ENCODE measurements at regions not wholly inside any gene's neighbourhood (a gene's known extent, or its start where the extent isn't known, plus 50 kb on each side); places are given as distances from the start of the nearest gene placed in this dataset.

DNA sequence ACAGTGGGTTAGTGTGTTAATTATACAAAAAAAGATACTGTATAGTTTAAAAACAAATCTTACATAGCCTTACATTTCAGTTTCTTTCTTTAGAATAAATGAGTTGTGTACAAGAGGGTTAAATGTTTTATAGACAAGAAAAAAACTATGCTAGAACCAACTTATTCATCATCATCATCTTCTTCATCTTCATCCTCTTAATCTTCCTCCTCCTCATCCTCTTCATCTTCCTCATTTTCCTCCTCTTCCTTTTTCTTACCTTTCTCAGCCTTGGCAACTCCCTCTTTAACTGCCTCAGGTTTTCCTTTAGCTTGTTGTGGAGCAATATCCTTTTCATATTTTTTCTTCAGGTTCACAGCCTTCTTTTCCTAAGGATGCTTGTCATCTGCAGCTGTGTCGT lies 53.7 kb downstream of the RPS12 start:
- no peak for DNase-seq
- Mint-ChIP-seq H3K9me3 (no peaks in the 10 kb centered on the region), H3K27ac (no peak overlapping the region), H3K4me3 (no peak overlapping the region), H3K27me3 (peaks cover 28% of the 10 kb centered on the region), H3K4me1 (peaks cover 7% of the 10 kb centered on the region), H3K36me3 (no peaks in the 10 kb centered on the region)

DNA sequence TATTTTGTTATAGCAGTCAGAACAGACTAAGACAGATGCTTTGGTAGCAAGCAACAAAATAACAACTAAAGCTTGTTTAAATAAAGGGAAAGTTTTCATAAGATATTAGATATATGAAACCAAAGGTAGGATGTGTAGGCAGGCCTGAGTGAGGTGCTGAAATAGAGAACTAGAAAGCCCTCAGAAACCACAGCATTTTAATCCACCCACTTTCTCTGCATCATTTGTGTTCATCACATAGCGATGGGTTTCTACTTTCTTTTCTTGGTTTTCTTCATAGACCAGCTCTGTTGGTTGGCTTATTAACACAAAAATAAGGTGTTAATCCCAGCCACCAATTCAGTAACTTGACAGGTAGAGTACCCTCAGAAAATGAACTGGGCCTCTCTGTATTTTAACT lies 58.6 kb downstream of the RPS12 start:
- peaks cover 4% of the 10 kb centered on the region for H3K9me3 Mint-ChIP-seq
- H3K27ac Mint-ChIP-seq: no peak overlapping the region
- H3K27me3 Mint-ChIP-seq: peaks cover 32% of the 10 kb centered on the region
- no peak overlapping the region for H3K4me3 Mint-ChIP-seq
- H3K36me3 Mint-ChIP-seq: no peaks in the 10 kb centered on the region
- DNase-seq: no peak
- peaks cover 10% of the 10 kb centered on the region for H3K4me1 Mint-ChIP-seq

GRCh38 chr6:132877003-132877402 lies 62.6 kb downstream of the RPS12 start:
- Mint-ChIP-seq H3K9me3 (peaks cover 4% of the 10 kb centered on the region), H3K27me3 (peaks cover 14% of the 10 kb centered on the region), H3K4me3 (no peak overlapping the region), H3K36me3 (no peaks in the 10 kb centered on the region), H3K27ac (no peak overlapping the region), H3K4me1 (peaks cover 10% of the 10 kb centered on the region)
- DNase-seq: no peak

DNA sequence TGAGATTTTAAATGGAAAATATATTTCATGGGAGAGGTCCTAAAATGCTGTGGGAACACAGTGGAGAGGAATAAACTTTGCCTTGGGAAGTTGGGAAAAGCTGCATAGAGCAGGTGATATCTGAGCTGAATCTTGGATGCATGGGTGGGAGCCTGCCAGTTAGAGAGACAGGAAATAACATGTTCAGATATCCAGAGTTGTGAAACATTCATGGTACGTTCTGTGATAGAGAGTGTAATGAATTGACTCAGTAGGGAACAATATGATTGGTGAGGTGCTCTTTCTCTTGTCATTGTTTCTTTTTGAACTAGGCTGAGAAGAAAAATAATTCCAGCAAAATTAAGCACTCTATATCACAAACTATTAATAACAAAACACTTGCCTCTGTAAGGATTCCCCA lies 72.8 kb downstream of the RPS12 start:
- Mint-ChIP-seq H3K27me3 (peaks cover 5% of the 10 kb centered on the region), H3K9me3 (no peaks in the 10 kb centered on the region), H3K27ac (no peak overlapping the region), H3K36me3 (no peaks in the 10 kb centered on the region), H3K4me3 (no peak overlapping the region), H3K4me1 (no peaks in the 10 kb centered on the region)
- DNase-seq: no peak

DNA sequence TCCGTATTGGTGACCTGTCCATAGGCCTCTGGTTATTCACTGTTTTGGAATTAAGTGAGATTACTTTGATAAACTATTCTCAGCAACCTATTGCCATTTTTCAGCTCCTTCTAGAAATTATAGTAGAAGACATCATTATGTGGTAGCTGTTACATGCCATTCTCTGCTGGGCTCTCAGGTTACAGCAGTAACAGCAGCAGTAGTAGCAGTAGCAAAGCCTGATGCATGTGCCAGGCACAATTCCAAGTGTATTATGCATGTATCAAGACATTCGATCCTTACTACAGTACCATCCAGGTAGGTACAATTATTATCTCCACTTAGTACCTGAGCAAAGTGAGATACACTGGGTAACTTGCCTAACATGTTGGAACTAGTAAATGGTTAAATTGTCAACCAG lies 74.3 kb downstream of the RPS12 start:
- no peaks in the 10 kb centered on the region for H3K9me3 Mint-ChIP-seq
- no peaks in the 10 kb centered on the region for H3K36me3 Mint-ChIP-seq
- no peaks in the 10 kb centered on the region for H3K4me1 Mint-ChIP-seq
- no peak for DNase-seq
- no peak overlapping the region for H3K4me3 Mint-ChIP-seq
- H3K27ac Mint-ChIP-seq: no peak overlapping the region
- H3K27me3 Mint-ChIP-seq: no peaks in the 10 kb centered on the region

DNA sequence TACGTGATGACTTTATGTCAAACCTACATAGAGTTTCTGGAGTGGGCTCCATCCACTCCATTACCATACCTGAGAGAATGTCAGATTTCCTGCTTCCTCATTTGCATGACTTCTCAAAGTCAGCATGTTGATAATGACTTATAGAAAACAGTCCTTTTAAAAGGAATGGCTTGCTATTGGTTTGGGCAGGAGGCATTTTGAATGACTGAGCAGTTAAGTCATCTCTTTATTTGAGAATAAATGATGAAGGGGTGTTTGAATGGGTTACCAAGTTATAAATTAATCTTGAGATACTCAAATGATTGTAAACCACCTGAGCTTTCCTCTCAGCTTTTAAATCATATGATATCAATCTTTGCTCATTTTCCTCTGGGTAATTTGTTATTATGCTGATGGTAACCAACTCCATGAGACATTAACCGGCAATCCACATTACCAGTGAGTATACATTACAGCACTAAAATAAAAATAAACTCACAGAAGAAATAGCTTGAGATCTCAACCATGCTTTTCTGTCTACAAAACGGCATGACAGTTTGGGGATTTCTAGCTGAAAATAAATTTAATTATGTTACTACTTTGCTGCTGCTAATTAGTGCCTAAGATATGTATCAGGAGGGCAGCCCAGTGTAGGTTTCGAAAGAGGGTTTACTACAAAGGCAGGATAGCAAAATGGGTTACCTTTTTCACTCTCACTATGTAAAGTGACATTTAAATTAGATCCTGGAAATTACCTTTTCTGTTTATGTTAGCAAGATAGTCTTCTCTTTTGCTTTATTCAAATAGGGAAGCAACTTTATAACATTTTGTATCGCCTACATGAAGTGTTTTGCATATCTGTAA lies 78.8 kb downstream of the RPS12 start:
- H3K9me3 Mint-ChIP-seq: no peaks in the 10 kb centered on the region
- no peaks in the 10 kb centered on the region for H3K4me1 Mint-ChIP-seq
- H3K27ac Mint-ChIP-seq: no peak overlapping the region

DNA sequence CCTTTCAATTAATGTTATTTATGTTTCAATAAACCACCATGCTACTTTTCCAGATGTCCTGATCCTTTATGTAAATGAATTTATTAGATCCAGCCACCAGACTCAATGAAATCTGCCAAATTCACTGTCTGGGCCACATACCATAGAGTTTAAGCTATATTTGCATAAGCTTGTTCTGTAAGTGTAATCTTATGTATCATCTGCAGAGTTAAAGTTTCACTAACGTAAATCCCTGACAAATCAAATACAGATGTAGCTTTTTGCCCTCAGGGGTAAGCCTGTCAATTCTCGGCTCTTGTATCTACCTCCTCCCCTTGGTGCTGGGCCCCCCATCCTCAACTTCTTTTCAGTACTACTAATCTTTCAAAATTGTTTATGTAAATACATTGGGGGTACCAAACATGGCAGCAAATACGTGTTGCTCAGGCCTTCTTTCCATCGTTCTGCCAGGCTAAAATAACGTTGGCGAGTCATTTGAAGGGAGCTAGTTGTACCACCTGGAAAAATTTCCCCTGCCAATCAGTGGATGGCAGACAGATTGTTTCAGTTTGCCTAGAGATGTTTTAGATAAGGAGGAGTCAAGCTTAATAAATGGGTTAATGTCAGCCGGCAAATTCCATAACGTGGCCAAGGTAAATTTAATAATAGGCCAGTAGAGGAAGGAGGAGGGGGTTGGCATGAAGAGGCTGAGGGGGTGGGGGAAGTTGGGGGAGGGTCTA lies 79.6 kb downstream of the RPS12 start:
- no peaks in the 10 kb centered on the region for H3K36me3 Mint-ChIP-seq
- H3K4me3 Mint-ChIP-seq: no peak overlapping the region
- H3K27me3 Mint-ChIP-seq: no peaks in the 10 kb centered on the region
- DNase-seq: no peak
- no peaks in the 10 kb centered on the region for H3K4me1 Mint-ChIP-seq
- no peaks in the 10 kb centered on the region for H3K9me3 Mint-ChIP-seq
- no peak overlapping the region for H3K27ac Mint-ChIP-seq

More for the DNA sequence above, 78.8 kb downstream of the RPS12 start:
- H3K27me3 Mint-ChIP-seq: no peaks in the 10 kb centered on the region
- DNase-seq: no peak
- no peak overlapping the region for H3K4me3 Mint-ChIP-seq
- H3K36me3 Mint-ChIP-seq: no peaks in the 10 kb centered on the region

- Mint-ChIP-seq H3K9me3 (no peaks in the 10 kb centered on the region), H3K27ac (no peak overlapping the region), H3K36me3 (no peaks in the 10 kb centered on the region), H3K4me3 (no peak overlapping the region), H3K27me3 (no peaks in the 10 kb centered on the region), H3K4me1 (no peaks in the 10 kb centered on the region)
- no peak for DNase-seq
These were observed 84.0 kb downstream of the RPS12 start for GRCh38 chr6:132898376-132898775.

- DNase-seq: no peak
- Mint-ChIP-seq H3K27me3 (no peaks in the 10 kb centered on the region), H3K4me1 (no peaks in the 10 kb centered on the region), H3K9me3 (no peaks in the 10 kb centered on the region), H3K27ac (no peak overlapping the region), H3K4me3 (no peak overlapping the region), H3K36me3 (no peaks in the 10 kb centered on the region)
These were observed 86.5 kb downstream of the RPS12 start for GRCh38 chr6:132900849-132901248.

DNA sequence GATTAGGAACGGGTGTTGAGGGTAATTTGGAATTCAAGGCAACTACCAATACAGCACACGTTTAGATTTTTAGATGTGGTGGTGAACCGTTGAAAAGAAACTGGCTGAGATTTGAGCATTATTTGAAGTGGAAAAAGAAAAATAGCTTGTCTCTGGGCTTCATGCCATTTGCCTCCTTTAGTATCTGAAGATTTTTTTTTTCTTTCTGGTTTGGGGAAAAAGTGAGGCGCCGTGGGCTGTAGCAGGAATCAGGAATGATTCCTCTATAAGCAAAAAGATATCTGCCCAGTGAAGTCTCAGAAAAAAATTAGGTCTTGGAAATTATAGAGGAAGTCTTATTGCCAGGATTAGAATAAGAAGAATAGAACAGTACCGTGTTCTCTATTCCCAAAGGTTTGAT lies 88.5 kb downstream of the RPS12 start:
- Mint-ChIP-seq H3K4me3 (no peak overlapping the region), H3K9me3 (no peaks in the 10 kb centered on the region), H3K36me3 (no peaks in the 10 kb centered on the region), H3K27me3 (no peaks in the 10 kb centered on the region), H3K4me1 (no peaks in the 10 kb centered on the region), H3K27ac (no peak overlapping the region)
- DNase-seq: no peak

DNA sequence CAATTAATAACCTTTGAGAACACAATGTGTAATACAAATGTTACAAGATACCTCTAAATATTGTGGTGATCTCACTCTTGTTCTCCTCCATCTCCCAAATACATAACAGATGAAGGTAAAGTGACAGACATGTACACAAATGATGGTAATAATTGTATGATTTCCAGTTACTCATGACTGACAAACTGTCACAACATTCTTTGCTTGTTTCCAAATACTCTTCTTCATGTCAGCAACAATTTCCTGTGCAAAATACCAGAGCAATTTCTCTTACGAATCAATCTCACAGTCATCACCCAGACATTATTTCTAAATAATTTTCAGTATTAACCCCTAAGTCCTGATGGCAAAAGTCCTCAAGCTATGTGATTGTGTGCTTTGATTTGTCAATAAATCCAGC lies 92.9 kb downstream of the RPS12 start:
- Mint-ChIP-seq H3K27ac (no peak overlapping the region), H3K27me3 (peaks cover 8% of the 10 kb centered on the region)

GRCh38 chr6:132907914-132908313 lies 93.5 kb downstream of the RPS12 start:
- Mint-ChIP-seq H3K27me3 (peaks cover 9% of the 10 kb centered on the region), H3K4me1 (no peaks in the 10 kb centered on the region), H3K27ac (no peak overlapping the region), H3K9me3 (no peaks in the 10 kb centered on the region), H3K36me3 (no peaks in the 10 kb centered on the region), H3K4me3 (no peak overlapping the region)
- no peak for DNase-seq

More for the DNA sequence above, 92.9 kb downstream of the RPS12 start:
- H3K4me1 Mint-ChIP-seq: no peaks in the 10 kb centered on the region
- H3K4me3 Mint-ChIP-seq: no peak overlapping the region
- DNase-seq: no peak
- H3K9me3 Mint-ChIP-seq: no peaks in the 10 kb centered on the region
- H3K36me3 Mint-ChIP-seq: no peaks in the 10 kb centered on the region

DNA sequence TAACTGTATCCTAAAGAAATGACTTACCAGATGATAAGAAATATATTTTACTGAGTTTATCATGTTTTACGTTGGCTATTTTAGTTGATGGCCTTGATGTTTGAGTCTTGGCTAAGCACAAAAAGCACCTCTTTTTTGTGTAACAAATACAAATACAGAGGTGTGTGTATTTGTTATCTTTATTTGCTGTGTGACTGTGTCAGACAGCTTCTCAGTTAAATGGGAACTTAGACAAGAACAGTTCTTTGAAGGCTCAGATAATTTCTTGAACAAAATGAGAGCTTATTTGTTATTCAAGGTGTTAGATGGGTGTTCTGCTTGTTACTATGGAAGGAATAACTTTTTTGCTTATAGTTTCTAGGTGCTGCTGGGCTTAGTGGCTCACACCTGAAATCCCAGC lies 95.4 kb downstream of the RPS12 start:
- Mint-ChIP-seq H3K27me3 (peaks cover 13% of the 10 kb centered on the region), H3K27ac (no peak overlapping the region), H3K36me3 (no peaks in the 10 kb centered on the region), H3K4me3 (no peak overlapping the region), H3K9me3 (no peaks in the 10 kb centered on the region), H3K4me1 (no peaks in the 10 kb centered on the region)
- DNase-seq: no peak

GRCh38 chr6:132910759-132911158 lies 96.4 kb downstream of the RPS12 start:
- Mint-ChIP-seq H3K27ac (no peak overlapping the region), H3K9me3 (no peaks in the 10 kb centered on the region), H3K4me1 (no peaks in the 10 kb centered on the region), H3K27me3 (peaks cover 13% of the 10 kb centered on the region), H3K4me3 (no peak overlapping the region), H3K36me3 (no peaks in the 10 kb centered on the region)
- no peak for DNase-seq

DNA sequence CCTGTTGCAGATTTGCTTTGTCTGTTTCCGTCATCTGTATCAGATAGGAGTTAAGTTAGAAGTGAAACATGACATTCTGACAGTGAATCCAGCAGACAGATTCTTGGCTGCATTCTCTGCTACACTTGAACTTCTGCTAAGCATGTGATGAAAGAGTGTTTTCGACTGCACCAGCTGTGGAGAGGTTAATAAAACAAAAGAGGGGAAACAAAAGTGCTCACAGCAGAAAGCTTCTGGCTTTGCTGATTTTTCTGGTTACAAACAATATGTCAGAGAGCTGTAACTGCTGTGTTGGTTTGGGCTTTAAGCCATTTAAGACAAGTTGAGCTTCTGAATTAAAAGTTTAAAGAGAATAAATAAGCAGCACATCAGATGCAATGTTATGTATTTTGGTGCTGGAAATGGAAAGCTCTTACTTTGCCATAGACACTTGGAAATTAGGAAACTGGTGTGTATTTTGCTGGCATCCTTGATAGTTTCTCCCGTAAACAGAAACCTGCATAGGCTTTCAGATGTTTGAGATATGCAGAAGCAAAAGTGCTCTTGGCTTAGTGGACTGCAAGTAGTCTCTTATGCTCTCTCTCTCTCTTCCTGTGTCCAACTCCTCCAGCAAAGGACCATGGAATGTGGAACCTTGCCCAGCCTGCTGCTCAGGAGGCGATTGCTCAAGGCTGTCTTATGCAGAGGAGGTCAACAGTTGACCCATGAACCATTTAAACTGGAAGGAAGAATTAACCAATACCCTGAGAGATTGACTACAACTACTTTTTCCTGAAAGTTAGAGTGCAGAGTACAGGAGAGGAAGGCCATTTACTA lies 104.9 kb downstream of the RPS12 start:
- H3K9me3 Mint-ChIP-seq: no peaks in the 10 kb centered on the region
- peaks cover 15% of the 10 kb centered on the region for H3K27me3 Mint-ChIP-seq
- H3K36me3 Mint-ChIP-seq: no peaks in the 10 kb centered on the region
- no peak overlapping the region for H3K4me3 Mint-ChIP-seq
- H3K4me1 Mint-ChIP-seq: no peaks in the 10 kb centered on the region
- no peak overlapping the region for H3K27ac Mint-ChIP-seq
- DNase-seq: no peak
